Renal cortex interstitium (tissue), 11 donors: ENCODE measurements at regions not wholly inside any gene's neighbourhood (a gene's known extent, or its start where the extent isn't known, plus 50 kb on each side); places are given as distances from the start of the nearest gene placed in this dataset.

Experiments used
- DNase-seq, 11 donors: peaks; one replicate each; pipeline ENCODE4 v3.0.0-alpha.2; 2013; ENCODE audit warnings: low read depth in 9 of 11, low spot score in 4 of 11; ENCODE audit errors: extremely low read depth in 1 of 11

- no peak for DNase-seq
Measured at GRCh38 chr22:22428222-22429098, 80.1 kb downstream of the ZNF280B start.

GRCh38 chr22:22429369-22430108 lies 79.0 kb downstream of the ZNF280B start:
- no peak for DNase-seq

GRCh38 chr22:22430111-22430820 lies 78.3 kb downstream of the ZNF280B start:
- peak in 1 of 11 donors; percentile 36 for DNase-seq

- peak in 4 of 11 donors; percentile 38 to 69 (median 52) for DNase-seq
Measured at GRCh38 chr22:22431271-22432220, 77.0 kb downstream of the ZNF280B start.

- no peak for DNase-seq
Measured at GRCh38 chr22:22432479-22432878, 76.1 kb downstream of the ZNF280B start.

GRCh38 chr22:22432937-22433336 lies 75.6 kb downstream of the ZNF280B start:
- no peak for DNase-seq

- no peak for DNase-seq
Measured at GRCh38 chr22:22433770-22434169, 74.8 kb downstream of the ZNF280B start.
